Psoas muscle (tissue), 7 donors: ENCODE measurements at regions not wholly inside any gene's neighbourhood (a gene's known extent, or its start where the extent isn't known, plus 50 kb on each side); places are given as distances from the start of the nearest gene placed in this dataset.

Experiments used
- ATAC-seq, 4 donors: fragments of 200-7000 bp; cut with Tn5 transposase; one replicate each; pipeline ENCODE4 v1.9.1; 2020; ENCODE audit warnings: moderate library complexity in 3 of 4, mild to moderate bottlenecking in 2 of 4
- DNase-seq, 2 donors: peaks; one replicate each; pipeline ENCODE4 v3.0.0-alpha.2; 2020
- H3K27ac ChIP-seq: fragments of 200-600 bp; one replicate; pipeline ENCODE4 v1.8.0; 2022
- H3K27me3 ChIP-seq, 3 donors: fragments of 200-600 bp in 1 of 3; one replicate each; pipeline versions ENCODE4 v1.6.1 to v1.8.0; 2013 to 2022; ENCODE audit warnings: low read length in 2 of 3, mild to moderate bottlenecking in 2 of 3, moderate library complexity in 1 of 3; ENCODE audit not compliant: insufficient read depth in 3 of 3
- H3K36me3 ChIP-seq, 2 donors: fragments of 200-600 bp in 1 of 2; one replicate each; pipeline versions ENCODE4 v1.6.1 to v1.8.0; 2013 to 2022; ENCODE audit warnings: low read depth in 1 of 2, mild to moderate bottlenecking in 1 of 2, moderate library complexity in 1 of 2; ENCODE audit not compliant: insufficient read depth in 1 of 2
- H3K4me1 ChIP-seq: fragments of 200-600 bp; one replicate; pipeline ENCODE4 v1.8.0; 2022
- H3K4me3 ChIP-seq: fragments of 200-600 bp; one replicate; pipeline ENCODE4 v1.8.0; 2022; ENCODE audit warnings: mild to moderate bottlenecking
- H3K9me3 ChIP-seq: fragments of 200-600 bp; one replicate; pipeline ENCODE4 v1.8.0; 2022
- CTCF ChIP-seq: fragments of 200-600 bp; IDR thresholded peaks from one replicate; pipeline ENCODE4 v1.8.0; 2022; ENCODE audit warnings: antibody characterized with exemption
- WGBS, 3 donors: extraction: QIAGEN DNeasy Blood & Tissue Kit; methylation state at CpG; one replicate each; pipeline versions ENCODE4 v1.1.6 to v1.1.7; 2013; 5-methylcytosine and 5-hydroxymethylcytosine counted together
- intact Hi-C, 2 donors: fragments of 100-400 bp; cut with DNase I; formaldehyde crosslinking; loops; one replicate each; pipeline versions ENCODE4 v1.11.0 to v1.14.2; 2022
- donor health status: healthy with polysubstance abuse.
- donor health status: DM: no; HTN: no; CAD: no; lungs with moderate emphysema.
- donor health status: Bipolar disorder and iron deficiency.
- donor health status: healthy.
- donor health status: DM: yes; HTN: yes; CAD: no.
- donor health status: DM: no; HTN: no; CAD: no.
- donor health status: DM: yes; HTN: yes; CAD: no.

- TF ChIP-seq CTCF: no peak
- Histone ChIP-seq H3K9me3 (no peaks in the 10 kb centered on the region), H3K4me1 (no peaks in the 10 kb centered on the region), H3K27me3 (no peaks in the 10 kb centered on the region), H3K4me3 (no peak overlapping the region), H3K27ac (no peak overlapping the region), H3K36me3 (no peaks in the 10 kb centered on the region)
- WGBS, 3 donors: 87 to 90% (median 89%) methylated on average over 39 of the region's 39 CpGs
- DNase-seq: no peak
- no peak for ATAC-seq
- intact Hi-C loops: no loop called here
Observed at GRCh38 chr12:38157274-38157932, 159.2 kb upstream of the ALG10B start.

- Histone ChIP-seq H3K4me3 (no peak overlapping the region), H3K9me3 (no peaks in the 10 kb centered on the region), H3K4me1 (no peaks in the 10 kb centered on the region), H3K27ac (no peak overlapping the region), H3K27me3 (no peaks in the 10 kb centered on the region), H3K36me3 (no peaks in the 10 kb centered on the region)
- no peak for DNase-seq
- no peak for ATAC-seq
- intact Hi-C loops: no loop called here
- no peak for TF ChIP-seq CTCF
- 90 to 92% (median 91%) methylated on average over 28 of the region's 28 CpGs for WGBS, 3 donors
Observed at GRCh38 chr12:38157933-38158401, 158.6 kb upstream of the ALG10B start.

GRCh38 chr12:38158428-38159091 is 158.0 kb upstream of the ALG10B start:
- no peak for ATAC-seq
- Histone ChIP-seq H3K4me3 (no peak overlapping the region), H3K4me1 (no peaks in the 10 kb centered on the region), H3K27ac (no peak overlapping the region), H3K9me3 (no peaks in the 10 kb centered on the region), H3K36me3 (no peaks in the 10 kb centered on the region), H3K27me3 (no peaks in the 10 kb centered on the region)
- intact Hi-C loops: no loop called here
- DNase-seq: no peak
- 86 to 92% (median 90%) methylated on average over 32 of the region's 32 CpGs for WGBS, 3 donors
- TF ChIP-seq CTCF: no peak

- DNase-seq (no peak), ATAC-seq (no peak)
- intact Hi-C loops: no loop called here
- TF ChIP-seq CTCF: no peak
- no peaks in the 10 kb centered on the region for H3K9me3 ChIP-seq
- no peak overlapping the region for H3K4me3 ChIP-seq
- H3K4me1 ChIP-seq: no peaks in the 10 kb centered on the region
- 83 to 89% (median 87%) methylated on average over 19 of the region's 19 CpGs for WGBS, 3 donors
- no peak overlapping the region for H3K27ac ChIP-seq
- no peaks in the 10 kb centered on the region for H3K36me3 ChIP-seq
- H3K27me3 ChIP-seq: no peaks in the 10 kb centered on the region
Observed at GRCh38 chr12:38159092-38159551, 157.5 kb upstream of the ALG10B start.
